GM13977 (cell line): ENCODE measurements at regions not wholly inside any gene's neighbourhood (a gene's known extent, or its start where the extent isn't known, plus 50 kb on each side); places are given as distances from the start of the nearest gene placed in this dataset.

Experiments used
- DNase-seq: peaks from one replicate; pipeline ENCODE4 v3.0.0; 2012; ENCODE audit warnings: low spot score
- in situ Hi-C: fragments of 300-500 bp; cut with MboI; formaldehyde crosslinking; loops from one replicate; pipeline ENCODE4 v1.12.0; 2022; ENCODE audit warnings: low sequenced_read_pairs, low pct_unique_long_range_greater_than_20kb, mixed read lengths, inconsistent platforms; ENCODE audit not compliant: unreplicated experiment
- TF ChIP-seq, protein P1 (sequence below): IDR thresholded peaks from 2 replicates; pipeline ENCODE4 v1.5.1; 2012; ENCODE audit warnings: mild to moderate bottlenecking, control low read depth; ENCODE audit not compliant: insufficient read depth; ENCODE audit errors: extremely low read depth, missing control alignments

GRCh38 chr5:121380066-121380465 lies 471.6 kb upstream of the FTMT start:
- DNase-seq, result no peak
- TF ChIP-seq, protein P1, sequence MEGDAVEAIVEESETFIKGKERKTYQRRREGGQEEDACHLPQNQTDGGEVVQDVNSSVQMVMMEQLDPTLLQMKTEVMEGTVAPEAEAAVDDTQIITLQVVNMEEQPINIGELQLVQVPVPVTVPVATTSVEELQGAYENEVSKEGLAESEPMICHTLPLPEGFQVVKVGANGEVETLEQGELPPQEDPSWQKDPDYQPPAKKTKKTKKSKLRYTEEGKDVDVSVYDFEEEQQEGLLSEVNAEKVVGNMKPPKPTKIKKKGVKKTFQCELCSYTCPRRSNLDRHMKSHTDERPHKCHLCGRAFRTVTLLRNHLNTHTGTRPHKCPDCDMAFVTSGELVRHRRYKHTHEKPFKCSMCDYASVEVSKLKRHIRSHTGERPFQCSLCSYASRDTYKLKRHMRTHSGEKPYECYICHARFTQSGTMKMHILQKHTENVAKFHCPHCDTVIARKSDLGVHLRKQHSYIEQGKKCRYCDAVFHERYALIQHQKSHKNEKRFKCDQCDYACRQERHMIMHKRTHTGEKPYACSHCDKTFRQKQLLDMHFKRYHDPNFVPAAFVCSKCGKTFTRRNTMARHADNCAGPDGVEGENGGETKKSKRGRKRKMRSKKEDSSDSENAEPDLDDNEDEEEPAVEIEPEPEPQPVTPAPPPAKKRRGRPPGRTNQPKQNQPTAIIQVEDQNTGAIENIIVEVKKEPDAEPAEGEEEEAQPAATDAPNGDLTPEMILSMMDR, result no peak
- in situ Hi-C loops, result no loop called here

DNA sequence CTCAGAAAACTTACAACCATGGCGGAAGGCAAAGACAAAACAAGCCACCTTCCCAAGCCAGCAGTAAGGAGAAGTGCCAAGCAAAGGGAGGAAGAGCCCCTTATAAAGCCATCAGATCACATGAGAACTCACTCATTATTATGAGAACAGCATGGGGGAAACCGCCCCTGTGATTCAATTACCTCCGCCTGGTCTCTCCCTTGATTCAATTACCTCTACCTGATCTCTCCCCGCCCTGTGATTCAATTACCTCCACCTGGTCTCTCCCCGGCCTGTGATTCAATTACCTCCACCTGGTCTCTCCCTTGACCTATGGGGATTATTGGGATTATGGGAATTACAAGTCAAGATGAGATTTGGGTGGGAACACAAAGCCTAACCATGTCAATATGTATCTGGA lies 467.3 kb upstream of the FTMT start:
- TF ChIP-seq, protein P1, result no peak
- DNase-seq, result no peak
- in situ Hi-C loops, result no loop called here

GRCh38 chr5:121386334-121386733 lies 465.3 kb upstream of the FTMT start:
- TF ChIP-seq, protein P1, result no peak
- in situ Hi-C loops, result no loop called here
- DNase-seq, result no peak

DNA sequence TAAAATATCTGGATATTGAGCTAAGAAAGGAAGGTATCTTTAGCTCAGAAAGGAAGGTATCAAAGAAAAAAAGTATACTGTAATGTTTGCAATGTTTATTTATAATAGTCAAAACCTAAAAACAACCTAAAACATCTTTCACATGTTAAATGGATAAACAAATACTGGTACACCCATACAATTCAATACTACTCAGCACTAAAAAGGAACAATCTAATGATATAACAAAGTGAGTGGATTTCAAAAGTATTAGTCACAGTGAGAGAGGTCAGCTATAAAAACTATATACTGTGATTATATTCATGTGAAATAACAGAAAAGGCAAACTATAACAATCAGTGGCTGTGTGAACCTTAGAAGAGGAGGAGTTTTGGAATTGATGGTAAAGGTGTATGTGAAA lies 455.0 kb upstream of the FTMT start:
- TF ChIP-seq, protein P1, result no peak
- in situ Hi-C loops, result no loop called here
- no peak for DNase-seq

DNA sequence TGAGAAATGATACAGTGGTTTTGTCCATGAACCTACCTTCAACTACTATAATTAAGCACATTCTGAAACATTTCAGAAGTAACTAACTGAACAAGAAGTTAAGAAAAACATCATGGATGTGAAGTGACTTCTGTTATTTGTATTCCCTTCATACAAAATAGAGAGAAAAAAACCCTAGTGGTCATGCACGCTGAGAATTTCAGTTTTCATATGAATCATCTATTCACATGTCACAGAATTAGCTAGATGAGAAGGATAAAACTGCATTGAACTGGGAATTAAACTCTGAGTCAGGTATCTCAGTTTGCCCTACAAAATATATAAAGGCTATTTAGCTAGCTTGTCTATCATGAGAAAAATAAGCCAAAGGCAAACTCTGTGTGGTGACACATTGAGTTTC lies 451.8 kb upstream of the FTMT start:
- DNase-seq, result peak; percentile 15
- in situ Hi-C loops, result no loop called here
- TF ChIP-seq, protein P1, result no peak

DNA sequence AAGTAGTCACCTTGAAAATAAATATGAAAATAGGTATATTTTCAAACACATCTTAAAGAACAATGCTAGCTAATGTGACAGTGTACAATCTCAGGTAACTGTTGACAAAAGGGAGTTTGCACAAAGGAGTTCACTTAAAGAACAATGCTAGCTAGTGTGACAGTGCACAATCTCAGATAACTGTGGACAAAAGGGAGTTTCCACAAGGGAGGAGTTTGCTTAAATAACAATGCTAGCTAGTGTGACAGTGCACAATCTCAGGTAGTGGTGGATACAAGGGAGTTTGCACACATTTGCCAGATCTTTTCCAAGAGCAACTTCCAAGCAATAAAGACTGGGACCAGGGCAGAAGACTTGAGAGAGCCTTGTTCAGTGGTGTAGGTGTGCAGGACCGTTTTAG lies 442.9 kb upstream of the FTMT start:
- TF ChIP-seq, protein P1, result no peak
- in situ Hi-C loops, result no loop called here
- DNase-seq, result no peak

DNA sequence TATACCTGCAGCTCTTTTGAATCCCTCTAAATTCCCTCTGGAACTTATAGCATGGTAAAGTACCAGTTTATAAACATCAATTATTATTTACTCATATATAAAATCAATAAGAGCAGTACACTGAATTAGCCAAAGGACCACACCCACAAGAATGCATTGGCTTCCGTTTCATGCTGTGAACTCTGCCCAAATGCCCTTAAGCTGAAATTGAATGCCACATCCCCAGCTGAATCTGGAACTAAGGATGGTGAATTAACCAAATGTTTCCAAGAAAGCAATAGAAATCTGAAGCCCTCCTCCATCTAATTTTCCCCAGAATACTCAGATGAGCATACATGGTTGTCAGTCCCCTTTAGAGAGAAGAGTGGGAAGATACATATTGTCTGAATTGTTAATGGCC lies 436.4 kb upstream of the FTMT start:
- TF ChIP-seq, protein P1, result no peak
- DNase-seq, result no peak

More for the DNA sequence above, 436.4 kb upstream of the FTMT start:
- in situ Hi-C loops, result no loop called here
